ENCODE measurements at regions not wholly inside any gene's neighbourhood (a gene's known extent, or its start where the extent isn't known, plus 50 kb on each side); places are given as distances from the start of the nearest gene placed in this dataset.

- TF ChIP-seq EZH2 (IDR thresholded peaks at IDR 0.05; ENCODE audit: borderline replicate concordance, insufficient read depth, low read depth, low read length, poor library complexity, severe bottlenecking) (no peak), CTCF (IDR thresholded peaks at IDR 0.05) (no peak)
Measured at GRCh38 chr5:121795511-121795910, 56.2 kb upstream of the FTMT start.

All from B cell (primary cell).